ENCODE measurements at regions not wholly inside any gene's neighbourhood (a gene's known extent, or its start where the extent isn't known, plus 50 kb on each side); places are given as distances from the start of the nearest gene placed in this dataset.

DNA sequence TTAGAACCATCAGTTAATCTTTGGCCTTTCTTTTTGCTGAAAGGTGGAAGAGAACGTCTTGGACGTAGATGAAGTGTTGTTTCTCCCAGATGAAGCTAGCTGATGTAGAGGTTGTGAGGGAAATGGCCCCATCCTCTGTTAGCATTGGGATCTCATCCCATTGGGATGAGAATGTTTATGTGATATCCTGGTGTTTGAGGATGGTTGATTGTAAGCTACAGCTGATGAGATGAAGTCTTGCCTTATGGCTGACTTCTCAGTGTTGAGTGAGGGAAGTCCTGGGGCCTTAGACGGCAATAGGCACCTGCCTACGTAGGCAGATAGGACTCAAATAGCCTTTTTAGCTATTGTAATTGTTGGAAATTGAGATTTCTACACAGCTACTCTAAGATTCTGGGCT lies 211.3 kb downstream of the MYCN start:
- WGBS, result 88% methylated on average over 4 of the region's 4 CpGs
- TF ChIP-seq RAD21 (IDR thresholded peaks at IDR 0.05) (no peak), FOXA1 (IDR thresholded peaks at IDR 0.05) (no peak), RXRA (IDR thresholded peaks at IDR 0.05) (no peak), SP1 (IDR thresholded peaks at IDR 0.05) (no peak), FOXA2 (IDR thresholded peaks at IDR 0.05) (no peak), HNF4A (conservative IDR thresholded peaks at IDR 0.05) (no peak), NR2F2 (IDR thresholded peaks at IDR 0.05) (no peak), GABPA (IDR thresholded peaks at IDR 0.05 in 1 of 2, conservative IDR thresholded peaks at IDR 0.05 in 1 of 2) (no peak), HNF4G (IDR thresholded peaks at IDR 0.05) (no peak), YY1 (IDR thresholded peaks at IDR 0.05) (no peak), EGR1 (IDR thresholded peaks at IDR 0.05; ENCODE audit: low read depth in 2 of 2) (no peak)
- TF ChIP-seq, protein P1, sequence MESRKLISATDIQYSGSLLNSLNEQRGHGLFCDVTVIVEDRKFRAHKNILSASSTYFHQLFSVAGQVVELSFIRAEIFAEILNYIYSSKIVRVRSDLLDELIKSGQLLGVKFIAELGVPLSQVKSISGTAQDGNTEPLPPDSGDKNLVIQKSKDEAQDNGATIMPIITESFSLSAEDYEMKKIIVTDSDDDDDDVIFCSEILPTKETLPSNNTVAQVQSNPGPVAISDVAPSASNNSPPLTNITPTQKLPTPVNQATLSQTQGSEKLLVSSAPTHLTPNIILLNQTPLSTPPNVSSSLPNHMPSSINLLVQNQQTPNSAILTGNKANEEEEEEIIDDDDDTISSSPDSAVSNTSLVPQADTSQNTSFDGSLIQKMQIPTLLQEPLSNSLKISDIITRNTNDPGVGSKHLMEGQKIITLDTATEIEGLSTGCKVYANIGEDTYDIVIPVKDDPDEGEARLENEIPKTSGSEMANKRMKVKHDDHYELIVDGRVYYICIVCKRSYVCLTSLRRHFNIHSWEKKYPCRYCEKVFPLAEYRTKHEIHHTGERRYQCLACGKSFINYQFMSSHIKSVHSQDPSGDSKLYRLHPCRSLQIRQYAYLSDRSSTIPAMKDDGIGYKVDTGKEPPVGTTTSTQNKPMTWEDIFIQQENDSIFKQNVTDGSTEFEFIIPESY (IDR thresholded peaks at IDR 0.05), result no peak
- TF ChIP-seq, protein P2, sequence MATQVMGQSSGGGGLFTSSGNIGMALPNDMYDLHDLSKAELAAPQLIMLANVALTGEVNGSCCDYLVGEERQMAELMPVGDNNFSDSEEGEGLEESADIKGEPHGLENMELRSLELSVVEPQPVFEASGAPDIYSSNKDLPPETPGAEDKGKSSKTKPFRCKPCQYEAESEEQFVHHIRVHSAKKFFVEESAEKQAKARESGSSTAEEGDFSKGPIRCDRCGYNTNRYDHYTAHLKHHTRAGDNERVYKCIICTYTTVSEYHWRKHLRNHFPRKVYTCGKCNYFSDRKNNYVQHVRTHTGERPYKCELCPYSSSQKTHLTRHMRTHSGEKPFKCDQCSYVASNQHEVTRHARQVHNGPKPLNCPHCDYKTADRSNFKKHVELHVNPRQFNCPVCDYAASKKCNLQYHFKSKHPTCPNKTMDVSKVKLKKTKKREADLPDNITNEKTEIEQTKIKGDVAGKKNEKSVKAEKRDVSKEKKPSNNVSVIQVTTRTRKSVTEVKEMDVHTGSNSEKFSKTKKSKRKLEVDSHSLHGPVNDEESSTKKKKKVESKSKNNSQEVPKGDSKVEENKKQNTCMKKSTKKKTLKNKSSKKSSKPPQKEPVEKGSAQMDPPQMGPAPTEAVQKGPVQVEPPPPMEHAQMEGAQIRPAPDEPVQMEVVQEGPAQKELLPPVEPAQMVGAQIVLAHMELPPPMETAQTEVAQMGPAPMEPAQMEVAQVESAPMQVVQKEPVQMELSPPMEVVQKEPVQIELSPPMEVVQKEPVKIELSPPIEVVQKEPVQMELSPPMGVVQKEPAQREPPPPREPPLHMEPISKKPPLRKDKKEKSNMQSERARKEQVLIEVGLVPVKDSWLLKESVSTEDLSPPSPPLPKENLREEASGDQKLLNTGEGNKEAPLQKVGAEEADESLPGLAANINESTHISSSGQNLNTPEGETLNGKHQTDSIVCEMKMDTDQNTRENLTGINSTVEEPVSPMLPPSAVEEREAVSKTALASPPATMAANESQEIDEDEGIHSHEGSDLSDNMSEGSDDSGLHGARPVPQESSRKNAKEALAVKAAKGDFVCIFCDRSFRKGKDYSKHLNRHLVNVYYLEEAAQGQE (IDR thresholded peaks at IDR 0.05), result no peak
- TF ChIP-seq, protein P3, sequence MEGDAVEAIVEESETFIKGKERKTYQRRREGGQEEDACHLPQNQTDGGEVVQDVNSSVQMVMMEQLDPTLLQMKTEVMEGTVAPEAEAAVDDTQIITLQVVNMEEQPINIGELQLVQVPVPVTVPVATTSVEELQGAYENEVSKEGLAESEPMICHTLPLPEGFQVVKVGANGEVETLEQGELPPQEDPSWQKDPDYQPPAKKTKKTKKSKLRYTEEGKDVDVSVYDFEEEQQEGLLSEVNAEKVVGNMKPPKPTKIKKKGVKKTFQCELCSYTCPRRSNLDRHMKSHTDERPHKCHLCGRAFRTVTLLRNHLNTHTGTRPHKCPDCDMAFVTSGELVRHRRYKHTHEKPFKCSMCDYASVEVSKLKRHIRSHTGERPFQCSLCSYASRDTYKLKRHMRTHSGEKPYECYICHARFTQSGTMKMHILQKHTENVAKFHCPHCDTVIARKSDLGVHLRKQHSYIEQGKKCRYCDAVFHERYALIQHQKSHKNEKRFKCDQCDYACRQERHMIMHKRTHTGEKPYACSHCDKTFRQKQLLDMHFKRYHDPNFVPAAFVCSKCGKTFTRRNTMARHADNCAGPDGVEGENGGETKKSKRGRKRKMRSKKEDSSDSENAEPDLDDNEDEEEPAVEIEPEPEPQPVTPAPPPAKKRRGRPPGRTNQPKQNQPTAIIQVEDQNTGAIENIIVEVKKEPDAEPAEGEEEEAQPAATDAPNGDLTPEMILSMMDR (IDR thresholded peaks at IDR 0.05; ENCODE audit: low read depth, low read length, missing input control), result no peak
- TF ChIP-seq, protein P4, sequence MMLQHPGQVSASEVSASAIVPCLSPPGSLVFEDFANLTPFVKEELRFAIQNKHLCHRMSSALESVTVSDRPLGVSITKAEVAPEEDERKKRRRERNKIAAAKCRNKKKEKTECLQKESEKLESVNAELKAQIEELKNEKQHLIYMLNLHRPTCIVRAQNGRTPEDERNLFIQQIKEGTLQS (IDR thresholded peaks at IDR 0.05), result no peak
- TF ChIP-seq, protein P5, sequence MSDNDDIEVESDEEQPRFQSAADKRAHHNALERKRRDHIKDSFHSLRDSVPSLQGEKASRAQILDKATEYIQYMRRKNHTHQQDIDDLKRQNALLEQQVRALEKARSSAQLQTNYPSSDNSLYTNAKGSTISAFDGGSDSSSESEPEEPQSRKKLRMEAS (IDR thresholded peaks at IDR 0.05), result no peak
- Histone ChIP-seq H3K9ac (ENCODE audit: low read depth in 1 of 2, low read length in 2 of 2) (no peak overlapping the region), H3K36me3 (ENCODE audit: control insufficient read depth in 4 of 4, insufficient read depth in 3 of 4, low read depth in 1 of 4, low read length in 3 of 4) (no peaks in the 10 kb centered on the region), H3K27ac (ENCODE audit: low read depth in 1 of 2, low read length in 2 of 2) (no peak overlapping the region), H3K4me1 (ENCODE audit: control insufficient read depth in 4 of 4, insufficient read depth in 4 of 4, low read length in 3 of 4) (no peaks in the 10 kb centered on the region), H3K4me3 (ENCODE audit: low read depth in 1 of 3, low read length in 3 of 3) (no peak overlapping the region), H3K27me3 (ENCODE audit: control insufficient read depth in 4 of 4, insufficient read depth in 4 of 4, low read length in 3 of 4) (no peaks in the 10 kb centered on the region), H3K9me3 (ENCODE audit: control insufficient read depth in 4 of 4, low read length in 3 of 4) (no peaks in the 10 kb centered on the region)
- DNase-seq (ENCODE audit: low spot score), result no peak

DNA sequence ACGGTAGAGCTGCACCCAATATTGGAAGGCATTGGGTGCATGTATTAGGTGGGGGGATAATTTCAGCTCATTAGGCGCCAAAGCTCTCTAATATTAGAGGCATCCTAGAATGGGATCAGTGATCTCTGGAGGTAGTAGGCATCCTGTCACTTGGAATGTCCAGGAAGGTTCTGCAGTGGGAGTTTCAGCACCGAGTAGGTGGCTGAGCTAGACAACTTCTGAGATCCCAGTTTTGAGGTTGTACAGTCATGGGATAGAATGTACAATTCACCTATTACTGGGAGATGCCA lies 210.9 kb downstream of the MYCN start:
- Histone ChIP-seq H3K4me3 (ENCODE audit: low read depth in 1 of 3, low read length in 3 of 3) (no peak overlapping the region), H3K36me3 (ENCODE audit: control insufficient read depth in 4 of 4, insufficient read depth in 3 of 4, low read depth in 1 of 4, low read length in 3 of 4) (no peaks in the 10 kb centered on the region), H3K4me1 (ENCODE audit: control insufficient read depth in 4 of 4, insufficient read depth in 4 of 4, low read length in 3 of 4) (no peaks in the 10 kb centered on the region), H3K9ac (ENCODE audit: low read depth in 1 of 2, low read length in 2 of 2) (no peak overlapping the region), H3K27ac (ENCODE audit: low read depth in 1 of 2, low read length in 2 of 2) (no peak overlapping the region), H3K27me3 (ENCODE audit: control insufficient read depth in 4 of 4, insufficient read depth in 4 of 4, low read length in 3 of 4) (no peaks in the 10 kb centered on the region), H3K9me3 (ENCODE audit: control insufficient read depth in 4 of 4, low read length in 3 of 4) (no peaks in the 10 kb centered on the region)
- TF ChIP-seq, protein P2 (IDR thresholded peaks at IDR 0.05), result no peak
- TF ChIP-seq, protein P1 (IDR thresholded peaks at IDR 0.05), result no peak
- TF ChIP-seq GABPA (IDR thresholded peaks at IDR 0.05 in 1 of 2, conservative IDR thresholded peaks at IDR 0.05 in 1 of 2), result no peak
- TF ChIP-seq, protein P4 (IDR thresholded peaks at IDR 0.05), result no peak
- no peak for TF ChIP-seq FOXA2 (IDR thresholded peaks at IDR 0.05)
- no peak for DNase-seq (ENCODE audit: low spot score)
- 80% methylated on average over 3 of the region's 3 CpGs for WGBS
